HL-60 (cell line): ENCODE measurements at regions not wholly inside any gene's neighbourhood (a gene's known extent, or its start where the extent isn't known, plus 50 kb on each side); places are given as distances from the start of the nearest gene placed in this dataset.

Source experiments
- DNase-seq, 2 experiments: peaks; one replicate each; pipeline ENCODE4 v3.0.0-alpha.2; 2010 to 2020; ENCODE audit warnings: low read depth in 1 of 2, low spot score in 1 of 2
- H3K27ac ChIP-seq: fragments of 250-450 bp; sonication (Bioruptor Pico); replicated peaks from 2 replicates; pipeline ENCODE4 v1.5.1; 2020; ENCODE audit warnings: mild to moderate bottlenecking, moderate library complexity
- H3K27me3 ChIP-seq: fragments of 250-450 bp; sonication (Bioruptor Pico); 2 replicates; pipeline ENCODE4 v1.5.1; 2021; ENCODE audit warnings: mild to moderate bottlenecking, moderate library complexity; ENCODE audit not compliant: insufficient read depth, poor library complexity, severe bottlenecking
- H3K4me3 ChIP-seq: replicated peaks from 2 replicates; pipeline ENCODE4 v1.5.1; 2011; ENCODE audit warnings: mild to moderate bottlenecking, control low read depth, low read length; ENCODE audit not compliant: insufficient read depth
- GABPA ChIP-seq: IDR thresholded peaks from 2 replicates; pipeline ENCODE4 v1.6.1; 2012; ENCODE audit warnings: low read depth
- POLR2AphosphoS5 ChIP-seq: IDR thresholded peaks from 2 replicates; pipeline ENCODE4 v1.6.1; 2012; ENCODE audit warnings: low read depth
- SPI1 ChIP-seq: IDR thresholded peaks from 2 replicates; pipeline ENCODE4 v1.6.1; 2012; ENCODE audit warnings: low read depth, mild to moderate bottlenecking, borderline replicate concordance
- TF ChIP-seq, protein P1 (sequence below): IDR thresholded peaks from one replicate; pipeline ENCODE4 v1.5.1; 2011; ENCODE audit warnings: low read length, control low read depth, inconsistent platforms; ENCODE audit not compliant: insufficient read depth
- TF ChIP-seq, protein P2 (sequence below): IDR thresholded peaks from 2 replicates; pipeline ENCODE4 v1.6.1; 2012; ENCODE audit warnings: low read depth; ENCODE audit not compliant: insufficient replicate concordance

DNA sequence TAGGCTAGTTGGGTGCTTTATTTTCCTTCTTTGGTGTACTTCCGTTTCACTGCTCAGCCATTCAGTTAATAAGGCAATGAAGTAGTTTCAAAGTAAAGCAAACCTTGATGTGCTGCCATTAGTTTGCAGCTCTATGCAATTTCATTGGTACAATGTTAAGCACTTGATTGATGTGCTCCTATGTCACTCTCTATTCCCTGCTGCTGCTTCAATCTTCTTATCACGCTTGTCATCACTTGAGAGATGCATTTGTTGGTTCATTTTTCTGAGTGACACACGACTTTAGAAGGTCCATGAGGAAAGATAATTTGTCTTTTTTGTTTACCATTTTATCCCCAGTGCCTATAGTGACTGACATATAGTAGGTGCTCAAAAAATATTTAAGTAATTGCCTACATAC lies 871.0 kb upstream of the PABPC4L start:
- no peak for TF ChIP-seq SPI1
- TF ChIP-seq POLR2AphosphoS5: no peak
- no peak for TF ChIP-seq GABPA
- TF ChIP-seq, protein P1, sequence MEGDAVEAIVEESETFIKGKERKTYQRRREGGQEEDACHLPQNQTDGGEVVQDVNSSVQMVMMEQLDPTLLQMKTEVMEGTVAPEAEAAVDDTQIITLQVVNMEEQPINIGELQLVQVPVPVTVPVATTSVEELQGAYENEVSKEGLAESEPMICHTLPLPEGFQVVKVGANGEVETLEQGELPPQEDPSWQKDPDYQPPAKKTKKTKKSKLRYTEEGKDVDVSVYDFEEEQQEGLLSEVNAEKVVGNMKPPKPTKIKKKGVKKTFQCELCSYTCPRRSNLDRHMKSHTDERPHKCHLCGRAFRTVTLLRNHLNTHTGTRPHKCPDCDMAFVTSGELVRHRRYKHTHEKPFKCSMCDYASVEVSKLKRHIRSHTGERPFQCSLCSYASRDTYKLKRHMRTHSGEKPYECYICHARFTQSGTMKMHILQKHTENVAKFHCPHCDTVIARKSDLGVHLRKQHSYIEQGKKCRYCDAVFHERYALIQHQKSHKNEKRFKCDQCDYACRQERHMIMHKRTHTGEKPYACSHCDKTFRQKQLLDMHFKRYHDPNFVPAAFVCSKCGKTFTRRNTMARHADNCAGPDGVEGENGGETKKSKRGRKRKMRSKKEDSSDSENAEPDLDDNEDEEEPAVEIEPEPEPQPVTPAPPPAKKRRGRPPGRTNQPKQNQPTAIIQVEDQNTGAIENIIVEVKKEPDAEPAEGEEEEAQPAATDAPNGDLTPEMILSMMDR: no peak
- TF ChIP-seq, protein P2, sequence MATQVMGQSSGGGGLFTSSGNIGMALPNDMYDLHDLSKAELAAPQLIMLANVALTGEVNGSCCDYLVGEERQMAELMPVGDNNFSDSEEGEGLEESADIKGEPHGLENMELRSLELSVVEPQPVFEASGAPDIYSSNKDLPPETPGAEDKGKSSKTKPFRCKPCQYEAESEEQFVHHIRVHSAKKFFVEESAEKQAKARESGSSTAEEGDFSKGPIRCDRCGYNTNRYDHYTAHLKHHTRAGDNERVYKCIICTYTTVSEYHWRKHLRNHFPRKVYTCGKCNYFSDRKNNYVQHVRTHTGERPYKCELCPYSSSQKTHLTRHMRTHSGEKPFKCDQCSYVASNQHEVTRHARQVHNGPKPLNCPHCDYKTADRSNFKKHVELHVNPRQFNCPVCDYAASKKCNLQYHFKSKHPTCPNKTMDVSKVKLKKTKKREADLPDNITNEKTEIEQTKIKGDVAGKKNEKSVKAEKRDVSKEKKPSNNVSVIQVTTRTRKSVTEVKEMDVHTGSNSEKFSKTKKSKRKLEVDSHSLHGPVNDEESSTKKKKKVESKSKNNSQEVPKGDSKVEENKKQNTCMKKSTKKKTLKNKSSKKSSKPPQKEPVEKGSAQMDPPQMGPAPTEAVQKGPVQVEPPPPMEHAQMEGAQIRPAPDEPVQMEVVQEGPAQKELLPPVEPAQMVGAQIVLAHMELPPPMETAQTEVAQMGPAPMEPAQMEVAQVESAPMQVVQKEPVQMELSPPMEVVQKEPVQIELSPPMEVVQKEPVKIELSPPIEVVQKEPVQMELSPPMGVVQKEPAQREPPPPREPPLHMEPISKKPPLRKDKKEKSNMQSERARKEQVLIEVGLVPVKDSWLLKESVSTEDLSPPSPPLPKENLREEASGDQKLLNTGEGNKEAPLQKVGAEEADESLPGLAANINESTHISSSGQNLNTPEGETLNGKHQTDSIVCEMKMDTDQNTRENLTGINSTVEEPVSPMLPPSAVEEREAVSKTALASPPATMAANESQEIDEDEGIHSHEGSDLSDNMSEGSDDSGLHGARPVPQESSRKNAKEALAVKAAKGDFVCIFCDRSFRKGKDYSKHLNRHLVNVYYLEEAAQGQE: no peak
- Histone ChIP-seq H3K4me3 (no peak overlapping the region), H3K27ac (no peak overlapping the region), H3K27me3 (no peaks in the 10 kb centered on the region)
- no peak for DNase-seq

DNA sequence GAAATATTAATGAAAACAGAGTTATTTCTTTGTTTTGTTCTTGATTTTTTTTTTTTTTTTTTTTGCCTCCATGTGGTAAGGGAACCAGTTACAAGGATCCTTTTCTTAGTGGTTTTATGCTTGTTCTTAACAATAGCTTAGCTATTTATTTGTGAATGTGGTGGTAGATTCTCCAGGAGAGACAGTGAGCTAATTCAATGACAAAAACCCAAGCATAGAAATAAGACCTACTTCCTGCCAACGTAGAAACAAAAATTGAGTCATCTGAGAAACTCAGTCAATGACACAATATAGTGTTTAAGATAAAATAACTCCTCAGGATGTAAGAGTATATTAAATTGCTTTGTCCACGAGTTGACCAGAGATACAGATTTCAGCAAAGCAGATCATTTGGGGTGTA lies 863.8 kb upstream of the PABPC4L start:
- H3K27ac ChIP-seq: no peak overlapping the region
- TF ChIP-seq, protein P1: no peak
- TF ChIP-seq, protein P2: no peak
- TF ChIP-seq POLR2AphosphoS5: no peak
- TF ChIP-seq SPI1: no peak
- TF ChIP-seq GABPA: no peak
- no peaks in the 10 kb centered on the region for H3K27me3 ChIP-seq
- DNase-seq: no peak
- no peak overlapping the region for H3K4me3 ChIP-seq

DNA sequence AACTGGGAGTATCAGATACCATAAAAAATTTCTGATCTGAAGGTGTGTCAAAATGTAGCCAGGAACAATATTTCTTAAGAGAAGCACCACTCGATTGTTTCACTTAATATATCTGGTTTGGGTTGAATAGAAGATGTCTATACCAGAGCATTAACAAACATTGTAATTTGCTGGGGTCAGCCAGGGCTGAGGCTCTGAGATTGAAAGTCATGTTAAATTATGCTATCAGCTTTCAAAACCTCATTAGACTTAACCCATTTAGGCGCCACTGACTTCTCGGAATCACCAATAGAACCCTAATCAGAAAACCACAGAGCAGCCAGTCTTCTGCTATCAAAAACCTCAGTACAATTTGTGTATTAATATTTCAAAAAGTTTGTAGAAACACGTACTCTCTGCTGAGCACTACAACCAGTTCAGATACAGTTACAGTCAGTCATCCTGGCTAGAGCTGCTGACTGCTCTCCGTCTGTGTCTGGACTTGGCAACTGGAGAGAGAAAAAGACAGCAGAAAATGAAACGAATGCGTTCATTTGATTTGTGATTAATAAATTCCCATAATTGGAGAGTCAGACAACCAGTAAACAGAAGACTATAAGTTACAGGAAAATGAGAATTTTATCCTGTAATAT lies 848.6 kb upstream of the PABPC4L start:
- Histone ChIP-seq H3K27me3 (no peaks in the 10 kb centered on the region), H3K27ac (no peak overlapping the region), H3K4me3 (no peak overlapping the region)
- no peak for TF ChIP-seq GABPA
- TF ChIP-seq POLR2AphosphoS5: no peak
- TF ChIP-seq, protein P1: no peak
- no peak for TF ChIP-seq SPI1
- TF ChIP-seq, protein P2: no peak
- no peak for DNase-seq
